ENCODE measurements at regions not wholly inside any gene's neighbourhood (a gene's known extent, or its start where the extent isn't known, plus 50 kb on each side); places are given as distances from the start of the nearest gene placed in this dataset.

GRCh38 chr3:26997226-26997625 lies 372.0 kb downstream of the NEK10 start:
- intact Hi-C loops (cut with micrococcal nuclease), result no loop called here
- TF ChIP-seq CTCF (IDR thresholded peaks at IDR 0.05; ENCODE audit: borderline replicate concordance), result no peak
- no peaks in the 10 kb centered on the region for H3K36me3 ChIP-seq

GRCh38 chr3:27010834-27011233 lies 358.3 kb downstream of the NEK10 start:
- intact Hi-C loops (cut with micrococcal nuclease), result no loop called here

More at GRCh38 chr3:26997226-26997625, 372.0 kb downstream of the NEK10 start:
- Histone ChIP-seq H3K4me3 (no peak overlapping the region), H3K27me3 (ENCODE audit: low read depth) (no peaks in the 10 kb centered on the region), H3K9me3 (replicated peaks) (peaks cover 3% of the 10 kb centered on the region), H3K4me1 (no peaks in the 10 kb centered on the region), H3K27ac (replicated peaks) (no peak overlapping the region)
- no peak for DNase-seq

GRCh38 chr3:27022096-27022761 lies 347.0 kb downstream of the NEK10 start:
- Histone ChIP-seq H3K9me3 (replicated peaks) (no peaks in the 10 kb centered on the region), H3K27me3 (ENCODE audit: low read depth) (no peaks in the 10 kb centered on the region), H3K36me3 (no peaks in the 10 kb centered on the region), H3K27ac (replicated peaks) (no peak overlapping the region), H3K4me1 (no peaks in the 10 kb centered on the region), H3K4me3 (no peak overlapping the region)
- no peak for DNase-seq
- no peak for TF ChIP-seq CTCF (IDR thresholded peaks at IDR 0.05; ENCODE audit: borderline replicate concordance)
- intact Hi-C loops (cut with micrococcal nuclease), result no loop called here

More at GRCh38 chr3:27010834-27011233, 358.3 kb downstream of the NEK10 start:
- no peak for TF ChIP-seq CTCF (IDR thresholded peaks at IDR 0.05; ENCODE audit: borderline replicate concordance)
- peaks cover 16% of the 10 kb centered on the region for H3K9me3 ChIP-seq (replicated peaks)
- H3K27ac ChIP-seq (replicated peaks), result no peak overlapping the region
- no peaks in the 10 kb centered on the region for H3K36me3 ChIP-seq
- no peak overlapping the region for H3K4me3 ChIP-seq
- no peak for DNase-seq
- H3K27me3 ChIP-seq (ENCODE audit: low read depth), result no peaks in the 10 kb centered on the region
- H3K4me1 ChIP-seq, result no peaks in the 10 kb centered on the region

GRCh38 chr3:27024493-27024892 lies 344.7 kb downstream of the NEK10 start:
- no peak for TF ChIP-seq CTCF (IDR thresholded peaks at IDR 0.05; ENCODE audit: borderline replicate concordance)
- H3K27me3 ChIP-seq (ENCODE audit: low read depth), result no peaks in the 10 kb centered on the region
- intact Hi-C loops (cut with micrococcal nuclease), result no loop called here
- no peak overlapping the region for H3K4me3 ChIP-seq
- H3K4me1 ChIP-seq, result no peaks in the 10 kb centered on the region
- no peaks in the 10 kb centered on the region for H3K9me3 ChIP-seq (replicated peaks)
- H3K36me3 ChIP-seq, result no peaks in the 10 kb centered on the region
- DNase-seq, result no peak
- no peak overlapping the region for H3K27ac ChIP-seq (replicated peaks)

- Histone ChIP-seq H3K4me3 (no peak overlapping the region), H3K36me3 (no peaks in the 10 kb centered on the region), H3K4me1 (no peaks in the 10 kb centered on the region), H3K27ac (replicated peaks) (no peak overlapping the region), H3K9me3 (replicated peaks) (no peaks in the 10 kb centered on the region), H3K27me3 (ENCODE audit: low read depth) (no peaks in the 10 kb centered on the region)
- no peak for TF ChIP-seq CTCF (IDR thresholded peaks at IDR 0.05; ENCODE audit: borderline replicate concordance)
- no peak for DNase-seq
- intact Hi-C loops (cut with micrococcal nuclease), result no loop called here
Observed at GRCh38 chr3:27025718-27026117, 343.5 kb downstream of the NEK10 start.

All from left ventricle myocardium inferior (tissue), 1 donor.